ENCODE measurements at regions not wholly inside any gene's neighbourhood (a gene's known extent, or its start where the extent isn't known, plus 50 kb on each side); places are given as distances from the start of the nearest gene placed in this dataset.
"Not testable (repeated sequence)": the region's sequence is repeated elsewhere in the genome, so short reads cannot be mapped to it uniquely, and the experiment has no call there.

DNA sequence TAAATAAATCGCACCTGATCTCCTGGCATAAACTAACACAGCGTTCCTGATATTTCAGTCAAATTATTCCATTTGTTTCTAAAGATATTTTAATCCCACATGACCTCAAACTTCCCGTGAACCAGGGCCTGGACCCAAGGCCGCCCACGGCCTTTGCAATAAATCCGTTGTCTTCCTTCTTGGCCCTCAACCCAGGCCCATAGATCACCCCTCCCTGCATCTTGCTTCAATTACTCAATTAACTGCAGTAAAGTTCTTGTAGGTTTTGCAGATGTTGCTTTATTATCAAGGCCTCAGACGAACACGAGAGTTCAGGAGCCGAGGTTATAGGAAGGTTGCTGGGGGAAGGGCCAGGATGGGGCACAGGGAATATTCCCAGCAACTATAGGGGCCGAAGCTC lies 249.4 kb downstream of the RAB11FIP2 start:
- no peak for DNase-seq

DNA sequence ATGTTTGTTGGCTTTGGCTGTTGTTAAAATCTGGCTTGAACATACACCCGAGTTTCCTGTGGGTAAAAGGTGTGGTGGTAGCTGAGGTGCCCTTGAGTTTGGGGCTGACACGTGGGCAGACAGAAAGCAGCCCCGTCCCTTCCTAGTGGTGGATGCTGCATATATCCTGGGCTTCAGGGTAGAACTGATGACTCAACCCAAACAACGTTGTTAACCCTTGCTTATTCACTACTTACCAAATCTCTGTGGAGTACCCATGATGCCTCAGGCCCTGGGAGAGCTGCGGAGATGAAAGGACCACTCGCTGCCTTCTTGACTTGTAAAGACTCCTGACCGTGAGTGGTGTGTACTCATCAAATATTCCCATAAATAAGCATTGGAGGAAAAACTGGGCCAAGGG lies 245.1 kb downstream of the RAB11FIP2 start:
- DNase-seq, result no peak

DNA sequence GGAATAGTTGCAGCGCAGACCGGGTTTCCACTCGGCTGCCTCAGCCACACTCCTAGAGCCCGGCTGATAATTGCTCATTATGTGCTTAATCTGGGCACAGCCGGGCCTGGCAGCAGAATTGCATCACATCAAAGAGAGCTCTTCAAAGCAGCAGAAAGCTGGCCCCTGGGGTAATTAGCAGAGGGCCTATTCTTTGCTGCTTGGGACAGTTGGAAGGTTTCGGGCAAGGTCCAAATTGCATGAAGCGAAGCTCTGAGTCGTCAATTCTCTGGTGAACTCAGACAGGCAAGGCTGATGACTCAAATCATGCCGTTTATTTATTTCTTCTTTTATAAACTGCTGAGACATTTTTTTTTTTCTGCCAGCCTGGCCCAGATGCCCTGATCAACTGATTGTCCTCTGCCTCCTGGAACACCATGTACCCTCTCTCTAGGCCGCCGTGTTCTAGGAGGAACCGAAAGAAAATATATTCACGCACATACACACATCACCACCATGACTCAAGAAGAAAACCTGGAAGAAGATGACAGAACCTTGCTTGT lies 242.2 kb downstream of the RAB11FIP2 start:
- DNase-seq, result peak in 1 of 2 experiments; percentile 13

DNA sequence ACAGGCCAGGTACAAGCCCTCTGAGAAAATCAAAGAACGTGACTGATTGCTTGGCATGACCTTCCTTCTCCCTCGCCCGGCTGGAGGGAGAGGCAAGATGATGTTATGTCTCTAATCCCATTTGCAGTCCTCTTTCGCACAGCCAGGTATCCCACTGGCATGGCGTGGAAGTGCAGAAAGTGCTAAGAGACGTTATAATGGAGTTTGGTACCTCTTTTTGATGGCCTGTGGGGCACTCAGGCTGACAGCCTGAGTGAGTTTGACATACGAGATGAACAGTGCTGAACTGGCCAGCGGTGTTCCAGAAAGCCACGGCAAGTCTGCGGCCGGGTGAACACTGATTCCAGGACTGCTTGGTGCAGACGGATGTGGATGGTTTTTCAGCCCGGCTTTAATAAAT lies 241.6 kb downstream of the RAB11FIP2 start:
- no peak for DNase-seq

DNA sequence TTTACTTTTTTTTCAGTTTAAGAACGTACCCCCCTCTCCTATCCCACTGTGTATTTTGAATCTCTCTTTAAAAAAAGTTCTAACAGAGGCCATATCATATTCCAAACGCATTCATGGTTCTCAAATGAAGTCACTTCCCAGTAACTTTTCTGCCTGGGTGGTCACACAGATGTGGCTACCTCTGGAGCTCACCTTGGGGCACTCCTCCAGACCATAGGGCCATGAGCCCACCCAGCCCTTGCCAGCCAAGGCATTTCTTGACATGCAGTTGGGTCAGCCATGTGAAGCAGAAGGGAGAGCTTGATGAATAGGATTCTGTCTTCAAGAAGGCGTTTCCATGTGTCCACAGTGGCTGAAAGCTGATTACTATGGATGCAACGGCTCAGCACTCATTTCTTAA lies 239.3 kb downstream of the RAB11FIP2 start:
- DNase-seq, result no peak

DNA sequence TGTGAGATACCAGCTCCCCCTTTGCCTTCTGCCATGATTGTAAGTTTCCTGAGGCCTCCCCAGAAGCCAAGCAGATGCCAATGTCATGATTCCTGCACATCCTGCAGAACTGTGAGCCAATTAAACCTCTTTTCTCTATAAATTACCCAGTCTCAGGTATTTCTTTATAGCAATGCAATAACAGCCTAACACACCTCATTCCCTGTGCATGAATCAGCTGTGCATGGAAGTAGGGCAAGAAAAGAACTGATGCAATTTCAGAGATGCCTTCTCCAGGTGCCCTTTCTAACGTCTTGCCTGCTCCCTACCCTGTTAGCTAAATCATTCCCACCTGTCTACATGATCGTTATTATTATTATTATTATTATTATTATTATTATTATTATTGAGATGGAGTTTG lies 230.9 kb downstream of the RAB11FIP2 start:
- DNase-seq, result not testable (repeated sequence)

DNA sequence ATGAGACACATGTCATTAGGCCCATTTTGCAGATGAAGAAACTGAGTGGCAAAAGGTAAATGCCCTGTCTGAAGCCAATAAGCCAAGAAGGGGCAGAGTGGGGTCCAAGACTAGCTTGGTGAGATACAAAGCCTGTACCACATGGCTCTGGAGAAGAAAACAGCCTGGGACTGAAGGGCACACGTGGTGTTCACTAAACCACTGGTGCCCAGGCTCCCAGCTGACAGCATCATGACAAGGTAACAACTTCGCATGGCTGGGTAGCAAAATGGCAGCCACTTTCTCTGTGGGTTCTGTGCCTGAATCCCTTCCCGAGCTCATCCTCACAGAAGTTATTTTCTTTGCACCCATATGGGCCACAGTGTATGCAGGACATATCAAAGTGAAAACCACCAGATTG lies 229.6 kb downstream of the RAB11FIP2 start:
- no peak for DNase-seq

DNA sequence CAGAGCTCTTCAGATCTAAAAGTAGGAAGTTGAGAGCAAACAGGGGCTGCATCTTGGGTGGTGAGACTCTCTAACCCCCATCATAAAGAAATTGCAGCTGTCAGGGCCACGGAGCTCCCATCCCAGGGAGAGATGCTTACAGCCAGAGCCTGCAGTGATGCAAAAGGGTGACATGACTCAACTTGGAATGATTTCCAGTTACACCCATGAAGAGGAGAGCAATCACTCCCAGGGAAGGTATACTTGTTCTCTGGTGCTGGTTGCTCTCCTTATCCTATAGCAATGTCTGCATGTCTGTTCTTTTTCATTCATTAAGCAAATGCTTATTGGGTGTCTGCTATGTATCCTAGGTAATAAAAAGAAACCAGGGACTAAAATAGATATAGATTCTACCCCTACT lies 228.0 kb downstream of the RAB11FIP2 start:
- DNase-seq, result no peak

DNA sequence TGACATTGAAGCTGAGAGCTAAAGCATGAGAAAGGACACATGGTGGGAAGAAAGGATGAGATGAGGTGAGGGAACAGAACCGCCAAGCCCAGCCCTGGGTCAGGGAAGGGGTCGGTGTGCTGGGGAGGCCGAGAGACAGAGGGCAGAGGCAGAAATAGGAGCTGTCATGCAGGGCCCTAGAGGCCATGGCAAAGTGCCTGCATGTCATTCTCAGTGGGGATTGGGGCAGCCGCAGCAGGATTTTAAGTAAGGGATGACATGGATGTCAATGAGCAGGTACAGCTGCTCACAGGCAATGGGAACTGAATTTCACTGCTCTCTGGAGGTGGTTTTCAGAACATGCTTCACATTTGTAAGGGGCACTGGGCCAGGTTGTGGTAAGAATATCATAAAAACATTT lies 227.4 kb downstream of the RAB11FIP2 start:
- no peak for DNase-seq

DNA sequence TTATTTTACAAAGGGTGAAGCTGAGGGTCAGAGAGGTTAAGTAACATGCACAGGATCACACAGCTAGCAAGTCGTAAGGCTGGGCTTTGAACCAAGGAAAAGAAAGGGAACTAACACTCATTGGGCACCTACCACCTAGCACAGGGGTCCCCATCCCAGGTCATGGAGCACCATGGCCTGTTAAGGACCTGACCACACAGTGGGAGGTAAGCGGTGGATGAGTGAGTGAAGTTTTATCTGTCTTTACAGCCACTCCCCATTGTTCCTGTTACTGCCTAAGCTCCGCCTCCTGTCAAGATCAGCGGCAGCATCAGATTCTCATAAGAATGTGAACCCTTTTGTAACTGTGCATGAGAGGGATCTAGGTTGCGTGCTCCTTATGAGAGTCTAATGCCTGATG lies 222.8 kb downstream of the RAB11FIP2 start:
- DNase-seq, result no peak

DNA sequence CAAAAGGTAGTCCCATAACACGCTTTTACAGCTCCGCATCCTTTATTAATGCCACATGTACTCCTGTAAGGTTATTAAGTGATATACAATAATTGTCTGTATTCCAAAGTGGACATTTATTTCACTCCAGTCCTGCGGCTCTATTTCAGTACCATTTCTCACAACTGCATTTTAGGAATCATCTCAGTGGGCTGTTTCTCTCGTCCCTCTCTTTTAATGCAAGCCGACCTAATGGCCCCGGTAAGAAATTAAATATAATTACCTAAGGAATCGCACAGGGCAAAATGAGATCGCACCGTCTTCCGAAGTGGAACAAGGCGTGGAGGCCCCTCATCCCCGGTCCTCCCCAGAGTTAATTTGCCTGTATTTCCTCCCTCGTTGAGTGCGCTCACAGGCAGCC lies 216.5 kb downstream of the RAB11FIP2 start:
- no peak for DNase-seq

DNA sequence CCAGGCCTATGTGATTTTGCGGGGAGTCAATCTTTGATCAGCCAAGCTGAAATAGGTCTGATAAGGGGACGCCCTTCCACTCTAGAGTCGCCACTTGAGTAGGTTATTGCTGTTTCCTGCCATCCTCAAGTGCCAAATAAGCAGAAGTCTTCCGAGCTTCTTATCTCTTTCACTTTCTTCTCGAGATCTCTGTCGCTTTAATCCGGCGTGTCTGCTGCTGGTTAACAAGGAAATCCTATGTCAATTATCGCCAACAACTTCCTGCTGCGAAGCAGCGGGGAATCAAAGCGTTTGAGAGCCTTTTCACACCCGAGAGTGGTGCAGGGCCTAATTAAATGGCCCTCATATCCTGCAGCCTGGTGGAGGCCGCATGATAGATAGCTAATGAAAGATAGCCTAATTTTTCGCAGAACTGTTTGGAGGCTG lies 215.9 kb downstream of the RAB11FIP2 start:
- DNase-seq, result no peak

DNA sequence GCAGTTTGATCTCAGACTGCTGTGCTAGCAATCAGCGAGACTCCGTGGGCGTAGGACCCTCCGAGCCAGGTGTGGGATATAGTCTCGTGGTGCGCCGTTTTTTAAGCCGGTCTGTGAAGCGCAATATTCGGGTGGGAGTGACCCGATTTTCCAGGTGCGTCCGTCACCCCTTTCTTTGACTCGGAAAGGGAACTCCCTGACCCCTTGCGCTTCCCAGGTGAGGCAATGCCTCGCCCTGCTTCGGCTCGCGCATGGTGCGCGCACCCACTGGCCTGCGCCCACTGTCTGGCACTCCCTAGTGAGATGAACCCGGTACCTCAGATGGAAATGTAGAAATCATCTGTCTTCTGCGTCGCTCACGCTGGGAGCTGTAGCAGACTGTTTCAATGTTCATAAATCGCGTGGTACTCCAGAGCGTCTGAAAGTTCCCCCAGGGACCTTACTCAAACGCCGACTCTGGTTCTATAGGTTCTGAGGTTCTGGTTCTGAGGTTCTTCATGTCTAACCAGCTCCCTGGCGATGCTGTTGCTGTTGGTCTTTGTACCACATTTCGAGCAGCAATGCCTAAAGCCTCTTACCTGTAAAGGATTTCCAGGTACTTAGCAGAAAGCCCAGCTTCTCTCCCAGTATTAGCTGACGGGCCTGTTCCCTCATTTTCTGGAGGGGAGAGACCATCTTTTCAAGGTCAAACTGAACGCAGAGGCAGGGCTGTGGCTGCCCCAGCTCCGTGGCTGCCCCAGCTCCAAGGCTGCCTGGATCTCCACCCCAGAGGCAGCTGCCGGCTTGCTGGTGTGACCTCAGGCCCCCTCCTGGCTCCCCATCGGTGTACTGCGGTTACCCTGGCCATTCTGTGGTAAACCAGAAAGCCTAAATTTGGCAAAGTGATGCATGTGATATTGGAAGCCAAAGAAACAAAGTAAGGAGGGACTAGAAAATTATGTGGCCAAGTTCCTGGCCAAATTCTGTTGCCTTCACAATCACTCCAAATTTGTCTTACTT lies 207.9 kb downstream of the RAB11FIP2 start:
- DNase-seq, result peak in 1 of 2 experiments; percentile 12

DNA sequence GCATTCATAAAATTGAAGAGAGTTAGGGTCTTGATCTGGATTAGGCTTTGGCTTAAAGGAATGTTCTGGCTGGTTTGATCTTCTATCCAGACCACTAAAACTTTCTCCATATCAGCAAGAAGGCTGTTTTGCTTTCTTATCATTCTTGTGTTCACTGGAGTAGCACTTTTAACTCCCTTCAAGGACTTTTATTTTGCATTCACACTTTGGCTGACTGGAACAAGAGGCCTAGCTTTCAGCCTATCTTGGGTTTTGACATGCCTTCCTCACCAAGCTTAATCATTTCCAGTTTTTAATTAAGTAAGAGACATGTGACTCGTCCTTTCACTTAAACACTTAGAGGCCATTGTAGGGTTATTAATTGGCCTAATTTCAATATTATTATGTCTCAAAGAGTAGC lies 190.3 kb downstream of the RAB11FIP2 start:
- not testable (repeated sequence) for DNase-seq

DNA sequence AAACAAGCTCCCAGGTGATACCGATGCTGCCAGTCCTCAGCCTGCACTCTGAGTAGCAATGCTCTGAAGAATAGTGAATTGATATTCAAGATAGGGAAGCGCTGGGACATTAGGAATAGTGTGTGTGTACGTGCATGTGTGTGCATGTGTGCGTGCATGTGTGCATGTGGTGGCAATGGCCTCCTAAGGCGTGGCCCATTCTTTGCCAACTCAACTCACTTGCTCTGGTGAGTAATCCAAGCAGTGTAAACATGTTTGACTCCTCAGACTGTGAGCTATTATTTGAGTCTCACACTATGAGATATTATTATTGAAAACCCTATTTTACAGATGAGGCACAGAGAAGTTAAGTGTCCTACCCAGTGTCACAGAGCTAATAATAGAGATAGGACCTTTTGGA lies 186.6 kb downstream of the RAB11FIP2 start:
- no peak for DNase-seq

DNA sequence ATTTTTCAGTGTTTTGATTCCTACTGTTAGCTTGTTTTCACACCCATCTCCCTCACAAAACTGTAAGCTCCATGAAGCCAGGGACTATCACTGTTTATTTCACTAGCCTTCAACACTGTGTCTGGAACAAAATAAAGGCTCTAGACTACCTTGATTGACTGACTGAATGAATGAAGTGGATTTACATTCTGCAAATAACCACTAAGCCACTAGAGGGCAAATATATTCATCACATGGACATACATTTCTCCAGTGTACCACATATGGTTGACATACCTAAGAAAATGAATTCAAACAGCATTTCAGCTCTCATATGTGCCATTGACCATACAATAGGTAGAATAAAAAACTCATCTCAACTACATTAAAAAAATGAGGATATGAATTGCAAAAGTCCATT lies 185.9 kb downstream of the RAB11FIP2 start:
- peak; percentile 44 to 46 for DNase-seq

DNA sequence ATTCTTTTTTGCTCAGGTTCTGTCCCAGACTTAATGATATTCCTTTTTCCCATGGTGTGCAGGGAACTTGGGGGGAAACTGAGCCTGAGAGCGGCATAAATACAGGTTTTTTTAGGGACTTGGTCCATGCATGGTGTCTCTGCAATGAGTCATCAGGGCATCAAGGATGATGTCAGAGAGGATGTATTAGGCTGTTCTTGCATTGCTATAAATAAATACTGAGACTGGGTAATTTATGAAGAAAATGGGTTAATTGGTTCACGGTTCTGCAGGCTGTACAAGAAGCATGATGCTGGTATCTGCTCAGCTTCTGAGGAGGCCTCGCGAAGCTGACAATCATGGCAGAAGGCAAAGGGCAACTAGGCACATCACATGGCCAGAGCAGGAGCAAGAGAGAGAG lies 185.4 kb downstream of the RAB11FIP2 start:
- DNase-seq, result no peak

DNA sequence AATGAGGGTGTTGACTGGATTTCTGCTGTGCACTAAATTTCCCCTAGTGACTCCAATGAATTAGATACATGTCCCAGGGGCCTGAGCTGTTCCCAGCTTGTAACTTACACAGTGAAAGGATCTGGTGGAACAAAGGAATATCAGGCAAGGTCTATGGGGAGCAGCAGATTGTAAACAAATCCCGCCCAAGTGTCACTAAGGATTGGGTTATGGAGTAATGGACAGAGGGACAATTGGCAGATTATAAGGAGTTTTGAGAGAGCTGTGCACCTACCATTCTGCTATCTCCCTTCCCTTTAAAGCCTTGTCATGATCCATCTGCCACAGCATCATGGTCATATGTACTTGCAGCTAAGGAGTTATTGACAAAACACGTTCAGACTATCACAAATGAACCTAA lies 183.0 kb downstream of the RAB11FIP2 start:
- no peak for DNase-seq

DNA sequence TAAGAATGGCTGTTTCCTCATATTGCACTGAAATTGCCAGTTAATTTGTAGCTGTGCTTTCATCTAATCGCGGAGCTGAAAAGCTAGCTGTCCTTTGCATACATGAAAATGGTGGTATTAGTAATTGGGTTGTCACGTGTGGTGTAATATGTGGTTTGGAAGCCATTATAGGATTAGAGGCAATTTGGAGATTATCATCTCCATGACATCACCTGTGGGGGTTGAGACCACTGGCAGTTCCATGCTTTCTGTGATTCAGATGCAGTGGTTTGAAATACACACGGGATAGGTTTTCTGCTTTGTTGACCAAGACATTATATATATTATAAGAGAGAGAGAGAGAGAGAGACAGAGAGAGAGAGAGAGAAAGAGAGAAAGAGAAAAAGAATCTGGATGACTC lies 180.8 kb downstream of the RAB11FIP2 start:
- DNase-seq, result no peak

DNA sequence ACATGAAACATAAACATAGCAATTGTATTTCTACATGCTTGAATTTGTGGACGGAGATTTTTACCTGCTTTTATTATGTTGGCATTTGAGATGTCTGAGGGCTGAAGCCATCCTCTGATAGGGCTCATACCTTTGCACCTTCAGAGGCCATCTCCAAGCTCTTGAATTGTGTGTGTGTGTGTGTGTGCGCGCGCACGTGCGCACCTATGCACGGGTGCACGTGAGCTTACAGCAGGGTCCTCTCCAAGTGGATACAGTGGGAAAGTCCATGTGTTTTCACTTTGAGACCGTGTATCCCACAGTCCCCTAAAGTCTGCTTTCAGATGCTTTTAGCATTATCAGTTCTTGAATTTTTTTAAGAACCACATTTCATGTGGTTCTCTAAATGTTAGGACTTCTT lies 178.6 kb downstream of the RAB11FIP2 start:
- DNase-seq, result no peak

DNA sequence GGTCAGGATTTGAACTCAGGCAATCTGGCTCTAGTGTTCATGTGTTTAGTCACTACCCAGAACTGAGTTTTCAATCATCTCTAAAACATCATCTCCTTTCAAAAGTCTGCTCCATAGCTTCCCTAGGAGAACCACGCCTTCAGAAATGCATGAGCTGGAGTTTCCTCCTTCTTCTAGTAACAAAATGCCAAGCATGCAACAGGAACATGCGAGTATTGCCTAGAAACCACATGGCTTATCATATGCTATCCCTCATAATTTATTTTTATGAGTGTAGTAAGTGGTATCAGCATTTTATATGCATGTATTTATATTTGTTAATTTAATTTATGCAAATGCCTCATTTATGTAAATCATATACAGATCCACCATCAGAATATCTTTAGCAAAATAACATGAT lies 170.9 kb downstream of the RAB11FIP2 start:
- peak in 1 of 2 experiments; percentile 13 for DNase-seq

DNA sequence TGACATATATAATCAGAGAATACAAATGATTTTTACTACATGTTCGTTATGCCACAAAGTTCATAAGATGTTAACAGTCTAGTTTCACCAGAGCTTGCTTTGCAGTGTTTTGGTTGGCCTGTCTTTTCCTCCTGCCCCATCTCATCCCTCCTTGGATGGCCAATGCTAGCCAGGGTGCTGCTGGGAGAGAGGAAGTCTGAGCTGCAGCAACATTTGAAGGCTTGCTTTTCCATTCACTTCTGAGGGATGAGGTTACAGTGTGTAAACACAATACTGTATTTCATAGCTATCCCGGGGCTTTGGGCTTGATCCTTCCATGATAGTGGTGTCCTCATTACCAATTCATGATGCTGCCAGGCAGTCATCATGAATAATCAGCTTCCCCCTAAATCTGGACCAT lies 170.5 kb downstream of the RAB11FIP2 start:
- DNase-seq, result peak; percentile 4 to 13

DNA sequence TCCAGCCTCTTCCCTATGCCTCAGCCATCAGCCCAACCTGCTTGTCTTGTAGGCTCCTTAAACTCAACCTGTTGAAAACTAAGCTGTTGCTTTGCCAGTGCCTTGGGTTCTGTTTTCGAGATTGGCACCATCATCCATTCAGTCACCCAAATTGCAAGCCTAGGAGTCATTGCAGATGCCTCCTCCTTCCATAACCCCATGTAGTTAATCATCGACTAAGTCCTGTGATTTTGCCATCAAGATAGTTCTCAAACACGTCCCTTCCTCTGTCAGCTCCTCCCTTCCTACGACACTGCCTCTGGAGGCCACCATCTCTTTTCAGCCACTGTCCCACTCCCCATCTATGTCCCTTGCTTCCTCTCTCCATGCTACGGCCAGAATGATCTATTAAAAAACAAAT lies 168.1 kb downstream of the RAB11FIP2 start:
- DNase-seq, result no peak

DNA sequence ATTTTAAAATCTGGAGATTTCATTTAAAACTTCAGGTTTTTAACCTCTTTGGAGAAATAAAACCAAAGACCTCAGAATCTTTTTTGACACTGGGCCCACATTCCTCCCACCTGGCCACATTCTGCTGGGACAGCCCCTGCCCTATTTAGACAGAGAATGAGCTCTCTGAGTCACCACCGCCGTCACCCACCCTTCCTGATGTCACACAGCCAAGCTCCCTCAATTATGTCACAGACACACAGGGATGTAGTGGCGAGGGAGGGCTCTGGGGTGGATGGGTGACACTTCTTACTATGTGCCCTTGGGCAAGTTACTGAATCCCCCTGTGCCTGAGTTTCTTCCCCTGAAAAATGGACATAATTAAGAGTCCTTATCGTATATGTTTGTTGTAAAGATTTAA lies 162.6 kb downstream of the RAB11FIP2 start:
- no peak for DNase-seq

DNA sequence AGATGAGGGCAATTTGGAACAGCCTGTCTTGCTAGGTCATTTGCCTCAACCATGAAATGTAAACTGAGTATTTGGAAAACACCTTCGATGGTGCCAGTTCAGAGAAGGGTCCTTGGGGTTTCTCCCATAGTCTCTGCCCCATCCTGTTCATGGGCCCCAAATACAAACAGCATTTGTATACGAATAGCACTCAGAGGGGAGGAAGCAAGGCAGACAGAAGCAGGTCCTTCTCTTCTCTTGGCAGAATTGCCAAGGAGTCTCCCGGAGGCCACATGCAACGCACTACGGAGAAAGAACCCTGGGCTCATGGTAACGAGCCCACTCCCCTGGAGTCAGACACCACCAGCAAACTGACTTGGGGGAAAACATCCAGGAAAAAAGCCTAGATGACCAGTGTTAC lies 162.1 kb downstream of the RAB11FIP2 start:
- DNase-seq, result no peak
